ENCODE measurements at regions not wholly inside any gene's neighbourhood (a gene's known extent, or its start where the extent isn't known, plus 50 kb on each side); places are given as distances from the start of the nearest gene placed in this dataset.

GRCh38 chr10:3986493-3987142 lies 201.6 kb upstream of the KLF6 start:
- TF ChIP-seq POLR2A (IDR thresholded peaks at IDR 0.05) = no peak
- no peak for TF ChIP-seq CTCF (IDR thresholded peaks at IDR 0.05)

Data from testis (tissue), 2 donors.